ENCODE measurements at regions not wholly inside any gene's neighbourhood (a gene's known extent, or its start where the extent isn't known, plus 50 kb on each side); places are given as distances from the start of the nearest gene placed in this dataset.

DNA sequence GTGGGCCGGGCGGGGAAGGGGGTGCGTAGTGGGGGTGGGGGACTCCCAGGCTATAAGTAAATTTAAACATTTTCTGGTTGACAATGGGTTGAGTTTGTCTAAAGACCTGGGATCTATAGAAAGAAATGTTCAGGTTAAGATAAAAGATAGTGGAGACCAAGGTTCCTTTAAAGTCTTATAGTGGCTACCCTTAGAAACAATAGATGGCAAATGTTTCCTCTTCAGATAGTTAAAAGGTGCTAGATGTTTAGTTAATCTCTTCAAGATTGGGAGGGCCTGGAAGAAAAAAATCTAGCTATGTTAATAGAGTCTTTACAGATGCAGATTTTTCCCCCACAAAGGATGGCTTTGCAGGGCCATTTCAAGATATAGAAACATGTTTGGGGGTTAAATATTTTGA is 446.4 kb upstream of the FKBP1C start:
- H3K27ac ChIP-seq (ENCODE audit: low read length), result no peak overlapping the region
- no peaks in the 10 kb centered on the region for H3K4me1 ChIP-seq (ENCODE audit: insufficient read depth, low read length)
- no peaks in the 10 kb centered on the region for H3K27me3 ChIP-seq (ENCODE audit: insufficient read depth, low read length, poor library complexity)
- no peak overlapping the region for H3K4me2 ChIP-seq (ENCODE audit: insufficient read depth, low read length)
- ATAC-seq (ENCODE audit: insufficient read depth, low read depth) (no peak), DNase-seq (no peak)
- no peaks in the 10 kb centered on the region for H3K79me2 ChIP-seq (ENCODE audit: insufficient read depth, low read length)
- no peaks in the 10 kb centered on the region for H3K36me3 ChIP-seq (ENCODE audit: insufficient read depth, low read length)
- no peak overlapping the region for H3K4me3 ChIP-seq (ENCODE audit: low read depth in 1 of 2, low read length in 2 of 2)
- H2AFZ ChIP-seq (ENCODE audit: low read depth, low read length), result no peak overlapping the region
- no peaks in the 10 kb centered on the region for H3K9me3 ChIP-seq (ENCODE audit: insufficient read depth, low read length, severe bottlenecking)
- TF ChIP-seq EZH2 (IDR thresholded peaks at IDR 0.05; ENCODE audit: borderline replicate concordance, low read depth, low read length, severe bottlenecking), result no peak
- TF ChIP-seq, protein P1, sequence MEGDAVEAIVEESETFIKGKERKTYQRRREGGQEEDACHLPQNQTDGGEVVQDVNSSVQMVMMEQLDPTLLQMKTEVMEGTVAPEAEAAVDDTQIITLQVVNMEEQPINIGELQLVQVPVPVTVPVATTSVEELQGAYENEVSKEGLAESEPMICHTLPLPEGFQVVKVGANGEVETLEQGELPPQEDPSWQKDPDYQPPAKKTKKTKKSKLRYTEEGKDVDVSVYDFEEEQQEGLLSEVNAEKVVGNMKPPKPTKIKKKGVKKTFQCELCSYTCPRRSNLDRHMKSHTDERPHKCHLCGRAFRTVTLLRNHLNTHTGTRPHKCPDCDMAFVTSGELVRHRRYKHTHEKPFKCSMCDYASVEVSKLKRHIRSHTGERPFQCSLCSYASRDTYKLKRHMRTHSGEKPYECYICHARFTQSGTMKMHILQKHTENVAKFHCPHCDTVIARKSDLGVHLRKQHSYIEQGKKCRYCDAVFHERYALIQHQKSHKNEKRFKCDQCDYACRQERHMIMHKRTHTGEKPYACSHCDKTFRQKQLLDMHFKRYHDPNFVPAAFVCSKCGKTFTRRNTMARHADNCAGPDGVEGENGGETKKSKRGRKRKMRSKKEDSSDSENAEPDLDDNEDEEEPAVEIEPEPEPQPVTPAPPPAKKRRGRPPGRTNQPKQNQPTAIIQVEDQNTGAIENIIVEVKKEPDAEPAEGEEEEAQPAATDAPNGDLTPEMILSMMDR (IDR thresholded peaks at IDR 0.05; ENCODE audit: borderline replicate concordance, extremely low read depth, low read length, poor library complexity, severe bottlenecking), result no peak
- no peaks in the 10 kb centered on the region for H4K20me1 ChIP-seq (ENCODE audit: insufficient read depth, low read length)
- H3K9ac ChIP-seq (ENCODE audit: low read depth, low read length), result no peak overlapping the region

DNA sequence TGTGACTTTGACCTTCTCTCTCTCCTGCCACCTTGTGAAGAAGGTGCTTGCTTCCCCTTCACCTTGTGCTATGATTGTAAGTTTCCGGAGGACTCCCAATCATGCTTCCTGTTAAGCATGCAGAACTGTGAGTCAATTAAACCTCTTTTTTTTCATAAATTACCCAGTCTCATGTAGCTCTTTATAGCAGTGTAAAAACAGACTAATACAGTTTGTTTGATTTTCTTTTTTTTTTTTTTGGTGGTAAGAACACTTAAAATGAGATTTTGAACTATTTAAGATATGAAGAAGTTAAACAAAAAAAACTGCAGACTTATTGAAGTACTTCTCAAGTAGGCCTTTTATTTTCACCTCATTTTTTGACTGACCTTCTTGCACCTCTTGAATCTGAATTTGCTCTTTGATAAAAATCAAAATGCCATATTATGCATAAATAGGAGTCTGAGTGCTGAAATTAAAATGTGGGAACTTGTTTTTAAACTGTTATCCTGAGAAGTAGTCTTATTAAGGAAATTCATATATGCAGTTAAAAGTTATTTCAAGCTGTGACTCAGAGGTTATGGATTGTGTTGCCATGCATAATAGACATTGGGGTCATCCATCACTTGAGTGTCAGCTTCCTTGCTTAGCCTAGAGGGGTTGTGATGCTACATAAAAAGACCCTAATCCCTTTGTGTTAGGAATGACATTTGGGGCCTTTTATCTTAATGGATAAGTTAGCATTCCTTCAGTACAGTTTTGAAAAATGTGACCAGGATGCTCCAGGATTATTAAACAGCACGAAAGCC is 447.9 kb upstream of the FKBP1C start:
- Histone ChIP-seq H3K27ac (ENCODE audit: low read length) (no peak overlapping the region), H3K36me3 (ENCODE audit: insufficient read depth, low read length) (no peaks in the 10 kb centered on the region), H4K20me1 (ENCODE audit: insufficient read depth, low read length) (no peaks in the 10 kb centered on the region), H3K27me3 (ENCODE audit: insufficient read depth, low read length, poor library complexity) (no peaks in the 10 kb centered on the region), H3K79me2 (ENCODE audit: insufficient read depth, low read length) (no peaks in the 10 kb centered on the region), H3K4me1 (ENCODE audit: insufficient read depth, low read length) (no peaks in the 10 kb centered on the region), H3K9me3 (ENCODE audit: insufficient read depth, low read length, severe bottlenecking) (no peaks in the 10 kb centered on the region), H3K9ac (ENCODE audit: low read depth, low read length) (no peak overlapping the region), H3K4me2 (ENCODE audit: insufficient read depth, low read length) (no peak overlapping the region), H2AFZ (ENCODE audit: low read depth, low read length) (no peak overlapping the region), H3K4me3 (ENCODE audit: low read depth in 1 of 2, low read length in 2 of 2) (no peak overlapping the region)
- ATAC-seq (ENCODE audit: insufficient read depth, low read depth) (no peak), DNase-seq (no peak)
- TF ChIP-seq, protein P1 (IDR thresholded peaks at IDR 0.05; ENCODE audit: borderline replicate concordance, extremely low read depth, low read length, poor library complexity, severe bottlenecking), result no peak
- TF ChIP-seq EZH2 (IDR thresholded peaks at IDR 0.05; ENCODE audit: borderline replicate concordance, low read depth, low read length, severe bottlenecking), result no peak

DNA sequence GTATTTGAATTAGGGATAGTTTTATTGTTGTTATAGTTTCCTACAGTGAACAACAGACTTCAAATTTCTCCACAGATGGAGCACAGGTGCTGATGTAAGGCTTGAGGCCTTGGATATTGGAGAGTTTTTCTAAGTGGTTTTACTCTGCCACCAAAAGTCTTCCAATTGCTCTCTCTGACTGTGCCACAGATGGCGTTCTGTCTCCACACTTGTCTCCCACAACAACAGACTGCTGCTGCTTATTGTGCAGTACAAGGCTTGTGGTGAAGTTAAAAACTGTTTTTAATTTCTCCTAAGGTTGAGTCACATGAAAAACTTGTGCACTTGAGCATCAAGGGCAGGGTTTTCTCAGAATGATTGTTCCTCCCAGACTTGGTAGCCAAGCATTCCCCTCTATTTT is 460.9 kb upstream of the KHDRBS2 start:
- DNase-seq (no peak), ATAC-seq (ENCODE audit: insufficient read depth, low read depth) (no peak)
- no peak overlapping the region for H3K27ac ChIP-seq (ENCODE audit: low read length)
- no peak for TF ChIP-seq EZH2 (IDR thresholded peaks at IDR 0.05; ENCODE audit: borderline replicate concordance, low read depth, low read length, severe bottlenecking)
- TF ChIP-seq, protein P1 (IDR thresholded peaks at IDR 0.05; ENCODE audit: borderline replicate concordance, extremely low read depth, low read length, poor library complexity, severe bottlenecking), result no peak
- H4K20me1 ChIP-seq (ENCODE audit: insufficient read depth, low read length), result no peaks in the 10 kb centered on the region
- no peak overlapping the region for H3K9ac ChIP-seq (ENCODE audit: low read depth, low read length)
- H3K4me1 ChIP-seq (ENCODE audit: insufficient read depth, low read length), result no peaks in the 10 kb centered on the region
- H3K79me2 ChIP-seq (ENCODE audit: insufficient read depth, low read length), result no peaks in the 10 kb centered on the region
- H3K27me3 ChIP-seq (ENCODE audit: insufficient read depth, low read length, poor library complexity), result no peaks in the 10 kb centered on the region
- no peak overlapping the region for H3K4me2 ChIP-seq (ENCODE audit: insufficient read depth, low read length)
- no peak overlapping the region for H3K4me3 ChIP-seq (ENCODE audit: low read depth in 1 of 2, low read length in 2 of 2)
- no peak overlapping the region for H2AFZ ChIP-seq (ENCODE audit: low read depth, low read length)
- H3K9me3 ChIP-seq (ENCODE audit: insufficient read depth, low read length, severe bottlenecking), result no peaks in the 10 kb centered on the region
- no peaks in the 10 kb centered on the region for H3K36me3 ChIP-seq (ENCODE audit: insufficient read depth, low read length)

Data from DND-41 (cell line).